WTC11 (cell line): ENCODE measurements at regions not wholly inside any gene's neighbourhood (a gene's known extent, or its start where the extent isn't known, plus 50 kb on each side); places are given as distances from the start of the nearest gene placed in this dataset.

Source experiments
- CTCF ChIP-seq: fragments of 200-600 bp; IDR thresholded peaks from 2 replicates; pipeline ENCODE4 v1.8.0; 2022; ENCODE audit warnings: antibody characterized with exemption
- FOXP1 ChIP-seq: sonication (generic); formaldehyde crosslinking; IDR thresholded peaks from 2 replicates; pipeline ENCODE4 v1.8.0; 2022; ENCODE audit warnings: missing genetic modification reagents, mild to moderate bottlenecking, moderate library complexity, borderline replicate concordance
- PRRX2 ChIP-seq: fragments of 250-450 bp; sonication (Bioruptor Pico); IDR thresholded peaks from 2 replicates; pipeline ENCODE4 v1.8.0; 2021; ENCODE audit warnings: mild to moderate bottlenecking

DNA sequence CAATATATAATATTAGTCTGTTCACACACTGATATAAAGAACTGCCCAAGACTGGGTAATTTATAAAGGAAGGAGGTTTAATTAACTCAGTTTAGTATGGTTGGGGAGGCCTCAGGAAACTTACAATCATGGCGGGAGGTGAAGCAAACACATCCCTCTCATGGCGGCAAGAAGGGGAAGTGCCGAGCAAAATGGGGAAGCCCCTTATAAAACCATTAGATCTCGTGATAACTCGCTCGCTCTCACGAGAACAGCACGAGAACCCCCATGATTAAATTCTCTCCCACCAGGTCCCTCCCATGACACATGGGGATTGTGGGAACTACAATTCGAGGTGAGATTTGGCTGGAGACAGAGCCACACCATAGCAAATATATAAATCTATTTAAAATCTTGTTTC is 269.8 kb downstream of the ATP23 start:
- no peak for TF ChIP-seq FOXP1
- TF ChIP-seq PRRX2 (CRISPR knock-in tag) = no peak
- TF ChIP-seq CTCF = no peak
